Omental fat pad (tissue), 3 donors: ENCODE measurements at regions not wholly inside any gene's neighbourhood (a gene's known extent, or its start where the extent isn't known, plus 50 kb on each side); places are given as distances from the start of the nearest gene placed in this dataset.

Source experiments
- ATAC-seq: fragments of 150-250 bp; one replicate; pipeline ENCODE4 v1.9.1; 2016; ENCODE audit warnings: mild to moderate bottlenecking, moderate library complexity; ENCODE audit not compliant: low FRiP score
- DNase-seq: peaks from one replicate; pipeline ENCODE4 v3.0.0-alpha.2; 2019; ENCODE audit warnings: low spot score
- CTCF ChIP-seq, 3 donors: fragments of 450-650 bp; IDR thresholded peaks; one replicate each; pipeline ENCODE4 v1.5.1; 2016 to 2017; ENCODE audit warnings: antibody characterized with exemption in 3 of 3, mild to moderate bottlenecking in 3 of 3, moderate library complexity in 2 of 3

DNA sequence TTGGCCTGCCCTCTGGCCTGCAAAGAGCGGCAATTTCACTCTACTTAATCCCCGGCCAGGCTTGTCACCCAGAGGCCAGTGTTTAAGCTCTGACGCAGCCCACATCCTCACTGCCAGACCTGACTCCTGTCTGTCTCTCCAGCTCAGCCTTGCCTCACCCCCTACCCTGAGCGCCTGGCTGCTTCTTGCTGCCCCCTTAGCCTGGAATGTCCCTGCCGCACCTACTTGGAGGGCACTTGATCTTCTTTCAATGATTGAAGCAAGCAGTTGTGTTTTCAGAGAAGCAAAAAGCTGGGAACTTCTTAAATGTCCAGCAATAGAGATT is 87.4 kb upstream of the ZBTB40 start:
- no peak for TF ChIP-seq CTCF (IDR thresholded peaks at IDR 0.05)
- DNase-seq (no peak), ATAC-seq (no peak)

GRCh38 chr1:22364764-22365163 is 86.9 kb upstream of the ZBTB40 start:
- DNase-seq (no peak), ATAC-seq (no peak)
- TF ChIP-seq CTCF (IDR thresholded peaks at IDR 0.05) = no peak

DNA sequence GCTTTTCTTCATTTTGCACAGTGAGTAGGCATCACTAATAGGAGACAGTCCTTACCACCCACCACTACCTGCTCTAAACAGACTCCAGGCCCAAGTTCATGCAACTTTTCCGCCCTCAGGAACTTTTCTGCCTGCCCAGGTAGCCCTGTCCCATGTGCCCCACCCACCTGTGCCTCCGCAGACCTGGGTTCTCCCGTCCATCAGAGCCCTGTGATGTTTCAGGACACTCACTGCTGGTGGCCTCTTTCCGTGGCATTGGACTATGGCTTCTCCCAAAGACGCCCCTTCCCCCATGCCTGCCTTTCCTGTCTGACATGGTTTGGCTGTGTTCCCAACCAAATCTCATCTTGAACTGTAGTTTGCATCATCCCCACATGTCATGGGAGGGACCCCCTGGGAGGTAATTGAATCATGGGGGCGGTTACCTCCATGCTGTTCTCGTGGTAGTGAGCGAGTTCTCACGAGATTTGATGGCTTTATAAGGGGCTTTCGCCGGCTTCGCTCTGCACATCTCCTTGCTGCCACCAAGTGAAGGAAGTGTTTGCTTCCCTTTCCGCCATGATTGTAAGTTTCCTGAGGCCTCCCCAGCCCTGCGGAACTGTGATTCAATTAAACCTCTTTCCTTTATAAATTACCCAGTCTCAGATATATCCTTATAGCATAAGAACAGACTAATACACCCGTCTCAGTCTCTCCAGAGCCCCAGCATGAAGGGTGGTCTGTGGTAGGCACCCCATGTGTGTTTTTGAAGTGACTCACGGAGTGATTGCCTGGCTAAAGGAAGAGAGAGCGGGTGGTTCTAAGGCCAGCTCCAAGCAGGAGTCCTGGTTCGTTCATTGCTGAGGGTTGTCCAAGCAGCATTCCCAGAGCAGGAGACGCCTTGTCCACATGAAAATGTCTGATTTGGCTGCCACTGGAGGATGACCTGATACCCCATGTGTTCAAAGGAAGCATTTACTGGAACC is 86.0 kb upstream of the ZBTB40 start:
- no peak for TF ChIP-seq CTCF (IDR thresholded peaks at IDR 0.05)
- DNase-seq (no peak), ATAC-seq (no peak)

GRCh38 chr1:22366346-22366745 is 85.3 kb upstream of the ZBTB40 start:
- ATAC-seq (no peak), DNase-seq (no peak)
- TF ChIP-seq CTCF (IDR thresholded peaks at IDR 0.05) = no peak

DNA sequence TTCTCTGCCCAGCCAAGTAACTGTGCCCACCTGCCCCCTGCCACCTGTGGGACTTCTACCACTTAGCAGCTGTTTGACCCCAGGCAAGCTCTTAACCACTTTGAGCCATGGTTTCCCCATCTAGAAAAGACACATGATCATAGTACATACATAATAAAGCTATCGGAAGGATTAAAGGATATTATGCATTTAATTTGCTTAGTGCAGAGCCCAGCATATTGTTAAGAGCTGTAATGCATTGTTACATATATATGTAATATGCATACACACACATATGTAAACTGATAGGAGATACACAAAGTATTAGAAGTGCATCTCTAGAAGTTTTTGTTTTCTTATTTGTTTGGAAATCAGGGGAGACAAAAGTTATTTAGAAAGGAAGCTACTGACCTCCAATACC is 83.5 kb upstream of the ZBTB40 start:
- no peak for TF ChIP-seq CTCF (IDR thresholded peaks at IDR 0.05)
- ATAC-seq (no peak), DNase-seq (no peak)

DNA sequence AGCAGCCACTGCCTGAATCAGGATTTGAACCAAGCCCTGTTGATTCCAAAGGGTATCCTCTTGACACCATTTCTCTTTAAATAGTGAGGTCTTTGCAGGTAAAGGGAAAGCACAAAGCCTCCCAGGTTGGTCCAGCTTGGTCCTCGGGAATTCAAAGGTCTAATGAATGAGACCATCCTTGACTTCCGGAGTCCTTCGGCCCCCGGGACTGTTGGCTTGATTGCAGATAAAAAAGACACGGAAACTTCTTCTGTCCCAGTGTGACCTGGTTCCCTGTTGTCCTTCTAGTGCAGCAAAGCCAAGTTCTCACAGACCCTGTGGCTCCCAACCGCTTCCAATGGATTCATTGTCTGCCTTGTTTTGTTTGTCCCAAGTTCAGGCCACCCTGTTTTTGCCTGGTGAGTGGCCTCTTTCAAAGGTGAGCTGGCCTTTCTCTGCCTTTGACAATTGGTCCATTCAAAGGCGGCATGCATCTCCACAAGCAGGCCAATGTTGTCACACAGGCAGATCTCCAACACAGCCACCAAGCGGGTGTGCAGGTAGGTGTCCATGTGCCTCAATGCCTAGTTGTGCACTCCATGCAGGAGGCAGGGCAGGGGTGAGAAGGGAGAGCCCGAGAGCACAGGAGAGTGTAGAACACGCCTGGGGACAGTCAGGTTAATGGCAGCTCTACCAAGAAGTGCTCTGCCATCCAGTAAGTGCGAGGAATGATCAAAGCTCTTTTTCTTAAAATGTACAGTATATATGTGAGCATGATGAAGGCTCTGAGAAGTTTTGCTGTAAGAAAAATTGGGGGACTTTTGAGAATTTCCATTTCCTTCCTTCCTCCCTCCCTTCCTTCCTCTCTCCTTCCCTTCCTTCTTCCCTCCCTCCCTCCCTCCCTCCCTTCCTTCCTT is 82.1 kb upstream of the ZBTB40 start:
- TF ChIP-seq CTCF (IDR thresholded peaks at IDR 0.05) = no peak
- DNase-seq = no peak
- ATAC-seq = no peak
